PC-3 (cell line): ENCODE measurements at regions not wholly inside any gene's neighbourhood (a gene's known extent, or its start where the extent isn't known, plus 50 kb on each side); places are given as distances from the start of the nearest gene placed in this dataset.

ENCODE experiments used
- CTCF ChIP-seq: fragments of 300-600 bp; sonication (generic); conservative IDR thresholded peaks from 2 replicates; pipeline ENCODE4 v1.5.1; 2017; ENCODE audit warnings: antibody characterized with exemption, low read depth, mild to moderate bottlenecking, low read length
- EZH2 ChIP-seq: fragments of 300-600 bp; sonication (generic); IDR thresholded peaks from one replicate; pipeline ENCODE4 v1.6.1; 2017; ENCODE audit warnings: antibody characterized with exemption, mild to moderate bottlenecking, low read length; ENCODE audit not compliant: unreplicated experiment
- EZH2phosphoT487 ChIP-seq: fragments of 300-600 bp; sonication (generic); IDR thresholded peaks from 2 replicates; pipeline ENCODE4 v1.6.1; 2018; ENCODE audit warnings: mild to moderate bottlenecking, antibody characterized with exemption, low read length, borderline replicate concordance

GRCh38 chr4:176611951-176612350 lies 180.8 kb downstream of the VEGFC start:
- no peak for TF ChIP-seq EZH2
- TF ChIP-seq CTCF, result no peak
- TF ChIP-seq EZH2phosphoT487, result no peak
